ENCODE measurements at regions not wholly inside any gene's neighbourhood (a gene's known extent, or its start where the extent isn't known, plus 50 kb on each side); places are given as distances from the start of the nearest gene placed in this dataset.

GRCh38 chr12:118526255-118527095 is 150.1 kb downstream of the SUDS3 start:
- no peak for TF ChIP-seq CTCF (IDR thresholded peaks at IDR 0.05)
- Mint-ChIP-seq H3K4me3 (no peak overlapping the region), H3K27ac (no peak overlapping the region), H3K36me3 (ENCODE audit: low read depth) (no peaks in the 10 kb centered on the region), H3K4me1 (no peaks in the 10 kb centered on the region), H3K9me3 (no peaks in the 10 kb centered on the region), H3K27me3 (ENCODE audit: low read depth, poor library complexity) (peaks cover 20% of the 10 kb centered on the region)
- DNase-seq: no peak

GRCh38 chr12:118527310-118527709 is 151.0 kb downstream of the SUDS3 start:
- TF ChIP-seq CTCF (IDR thresholded peaks at IDR 0.05): no peak
- Mint-ChIP-seq H3K9me3 (no peaks in the 10 kb centered on the region), H3K27ac (no peak overlapping the region), H3K27me3 (ENCODE audit: low read depth, poor library complexity) (peaks cover 20% of the 10 kb centered on the region), H3K4me3 (no peak overlapping the region), H3K4me1 (no peaks in the 10 kb centered on the region), H3K36me3 (ENCODE audit: low read depth) (no peaks in the 10 kb centered on the region)
- DNase-seq: no peak

GRCh38 chr12:118528625-118529024 is 152.3 kb downstream of the SUDS3 start:
- Mint-ChIP-seq H3K27ac (no peak overlapping the region), H3K36me3 (ENCODE audit: low read depth) (no peaks in the 10 kb centered on the region), H3K4me3 (no peak overlapping the region), H3K4me1 (no peaks in the 10 kb centered on the region), H3K9me3 (no peaks in the 10 kb centered on the region), H3K27me3 (ENCODE audit: low read depth, poor library complexity) (peaks cover 20% of the 10 kb centered on the region)
- no peak for TF ChIP-seq CTCF (IDR thresholded peaks at IDR 0.05)
- no peak for DNase-seq

GRCh38 chr12:118534003-118534402 is 157.6 kb downstream of the SUDS3 start:
- no peak for DNase-seq
- H3K27ac Mint-ChIP-seq: no peak overlapping the region
- no peak overlapping the region for H3K4me3 Mint-ChIP-seq
- no peaks in the 10 kb centered on the region for H3K36me3 Mint-ChIP-seq (ENCODE audit: low read depth)
- no peak for TF ChIP-seq CTCF (IDR thresholded peaks at IDR 0.05)
- H3K27me3 Mint-ChIP-seq (ENCODE audit: low read depth, poor library complexity): peaks cover 6% of the 10 kb centered on the region
- no peaks in the 10 kb centered on the region for H3K9me3 Mint-ChIP-seq
- no peaks in the 10 kb centered on the region for H3K4me1 Mint-ChIP-seq

- no peaks in the 10 kb centered on the region for H3K9me3 Mint-ChIP-seq
- no peak overlapping the region for H3K27ac Mint-ChIP-seq
Observed at GRCh38 chr12:118536306-118536906, 160.1 kb downstream of the SUDS3 start.

More at GRCh38 chr12:118536306-118536906, 160.1 kb downstream of the SUDS3 start:
- no peak for TF ChIP-seq CTCF (IDR thresholded peaks at IDR 0.05)
- no peaks in the 10 kb centered on the region for H3K4me1 Mint-ChIP-seq
- H3K36me3 Mint-ChIP-seq (ENCODE audit: low read depth): no peaks in the 10 kb centered on the region
- H3K4me3 Mint-ChIP-seq: no peak overlapping the region
- no peak for DNase-seq
- peaks cover 8% of the 10 kb centered on the region for H3K27me3 Mint-ChIP-seq (ENCODE audit: low read depth, poor library complexity)
